Right hindlimb (tissue), 1 donor: ENCODE measurements at regions not wholly inside any gene's neighbourhood (a gene's known extent, or its start where the extent isn't known, plus 50 kb on each side); places are given as distances from the start of the nearest gene placed in this dataset.

Experiments
- DNase-seq: peaks from one replicate; pipeline ENCODE4 v3.0.0-alpha.2; 2018

DNA sequence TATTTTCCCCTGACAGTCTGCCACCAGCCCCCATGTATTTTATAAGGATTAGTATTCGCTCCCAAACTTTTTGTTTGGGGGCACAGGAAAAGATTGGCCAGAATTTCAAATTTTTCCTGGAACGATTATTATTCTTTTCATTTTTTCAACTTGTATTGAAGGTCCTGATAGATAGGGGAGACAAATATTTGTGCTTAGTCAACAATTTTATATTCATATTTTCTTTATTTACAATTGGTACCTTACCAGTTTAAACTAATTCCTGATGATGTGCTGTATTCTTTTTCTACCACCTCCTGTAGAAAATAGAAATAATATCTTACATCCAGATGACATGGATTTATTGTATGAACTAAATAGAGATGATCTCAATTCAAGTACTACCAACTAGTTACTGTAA, 60.7 kb upstream of the TSLP start:
- no peak for DNase-seq

DNA sequence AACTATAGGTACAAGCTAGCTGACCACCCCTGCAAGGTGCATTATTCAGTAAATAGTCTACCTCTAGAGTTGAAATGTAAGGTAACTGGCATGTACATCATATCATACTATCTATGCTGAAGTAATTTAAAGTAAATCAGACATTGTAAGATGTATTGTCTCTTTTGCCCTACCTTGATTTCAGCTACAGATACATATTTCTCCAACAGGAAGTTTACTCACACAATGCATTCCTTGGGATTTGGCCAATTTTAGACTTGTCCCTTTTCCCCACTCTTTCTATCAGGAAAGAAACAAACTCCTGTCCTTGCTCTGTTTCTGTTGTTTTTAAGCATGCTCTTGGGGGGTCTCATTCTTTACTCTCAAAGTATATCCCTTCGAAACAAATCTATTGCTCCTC, 58.5 kb upstream of the TSLP start:
- DNase-seq, result no peak

- DNase-seq, result no peak
These were observed 54.7 kb upstream of the TSLP start for GRCh38 chr5:111016801-111017200.

DNA sequence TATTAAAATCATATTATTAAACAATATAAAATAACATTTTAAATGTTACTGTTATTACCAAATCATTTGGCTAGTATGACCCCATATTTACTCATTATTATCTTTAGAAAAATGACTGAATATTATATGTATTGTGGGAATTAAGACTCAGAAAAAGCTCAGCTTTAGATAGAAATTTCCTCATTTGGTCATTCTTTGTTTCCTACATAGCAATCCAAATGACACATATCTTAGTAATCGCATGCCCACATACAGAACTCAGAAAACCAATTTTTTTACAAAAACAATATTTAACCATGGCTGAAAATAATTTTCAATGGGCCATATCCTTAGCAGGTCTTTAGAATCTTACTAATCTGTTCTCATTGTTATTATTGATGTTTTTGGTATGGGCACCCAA, 53.8 kb upstream of the TSLP start:
- DNase-seq, result no peak
